OCI-LY1 (cell line): ENCODE measurements at regions not wholly inside any gene's neighbourhood (a gene's known extent, or its start where the extent isn't known, plus 50 kb on each side); places are given as distances from the start of the nearest gene placed in this dataset.

Experiments used
- H2AFZ ChIP-seq: fragments of 200-600 bp; sonication (generic), shearing (Covaris generic); 2 replicates; pipeline ENCODE4 v1.6.0; 2014; ENCODE audit warnings: antibody characterized with exemption, mild to moderate bottlenecking, low read length
- H3F3A ChIP-seq: fragments of 200-600 bp; sonication (generic), shearing (Covaris generic); 2 replicates; pipeline ENCODE4 v1.6.0; 2014; ENCODE audit warnings: mild to moderate bottlenecking, antibody characterized with exemption, low read length, moderate library complexity; ENCODE audit not compliant: insufficient read depth
- H3K27ac ChIP-seq: fragments of 200-600 bp; sonication (generic); 2 replicates; pipeline ENCODE4 v1.5.1; 2014; ENCODE audit warnings: low read length, mixed run types, mild to moderate bottlenecking, low read depth; ENCODE audit not compliant: poor library complexity, severe bottlenecking
- H3K27me3 ChIP-seq: fragments of 200-600 bp; sonication (generic); 2 replicates; pipeline ENCODE4 v1.6.0; 2014; ENCODE audit warnings: antibody characterized with exemption, mild to moderate bottlenecking, low read length, moderate library complexity; ENCODE audit not compliant: insufficient read depth
- H3K36me3 ChIP-seq: fragments of 200-600 bp; sonication (generic); 2 replicates; pipeline ENCODE4 v1.6.1; 2014; ENCODE audit warnings: mild to moderate bottlenecking, antibody characterized with exemption, low read length, moderate library complexity, mixed read lengths; ENCODE audit not compliant: insufficient read depth
- H3K4me1 ChIP-seq: fragments of 200-600 bp; sonication (generic); 2 replicates; pipeline ENCODE4 v1.5.1; 2014; ENCODE audit warnings: mild to moderate bottlenecking, low read length, moderate library complexity; ENCODE audit not compliant: insufficient read depth, severe bottlenecking
- H3K4me2 ChIP-seq: fragments of 200-600 bp; sonication (generic), shearing (Covaris generic); 2 replicates; pipeline ENCODE4 v1.6.1; 2014; ENCODE audit warnings: low read length
- H3K4me3 ChIP-seq: fragments of 200-600 bp; sonication (generic); 2 replicates; pipeline ENCODE4 v1.5.1; 2014; ENCODE audit warnings: low read length, low read depth, mild to moderate bottlenecking, mixed read lengths; ENCODE audit not compliant: poor library complexity, severe bottlenecking
- H3K79me2 ChIP-seq: fragments of 200-600 bp; shearing (Covaris generic); 2 replicates; pipeline ENCODE4 v1.6.1; 2016; ENCODE audit warnings: mixed run types, low read length, mixed read lengths; ENCODE audit not compliant: insufficient read depth
- H3K9ac ChIP-seq: fragments of 200-600 bp; sonication (generic), shearing (Covaris generic); 2 replicates; pipeline ENCODE4 v1.6.1; 2014; ENCODE audit warnings: mild to moderate bottlenecking, low read length, mixed read lengths
- H3K9me2 ChIP-seq: fragments of 200-600 bp; sonication (generic), shearing (Covaris generic); 2 replicates; pipeline ENCODE4 v1.6.1; 2014; ENCODE audit warnings: low read depth, mild to moderate bottlenecking, low read length, mixed read lengths
- H3K9me3 ChIP-seq: fragments of 200-600 bp; shearing (Covaris generic); 2 replicates; pipeline ENCODE4 v1.6.1; 2014; ENCODE audit warnings: low read length, mixed read lengths
- H4K20me1 ChIP-seq: fragments of 200-600 bp; sonication (generic), shearing (Covaris generic); 2 replicates; pipeline ENCODE4 v1.6.0; 2016; ENCODE audit warnings: mild to moderate bottlenecking, low read length; ENCODE audit not compliant: insufficient read depth
- CTCF ChIP-seq: fragments of 200-600 bp; sonication (generic), shearing (Covaris generic); IDR thresholded peaks from 2 replicates; pipeline ENCODE4 v1.5.1; 2017; ENCODE audit warnings: mild to moderate bottlenecking, antibody characterized with exemption, low read length, moderate library complexity, mixed read lengths
- EZH2 ChIP-seq: fragments of 200-600 bp; sonication (generic), shearing (Covaris generic); IDR thresholded peaks from 2 replicates; pipeline ENCODE4 v1.8.0; 2017; ENCODE audit warnings: borderline replicate concordance, mixed run types, mild to moderate bottlenecking, antibody characterized with exemption, low read length, moderate library complexity, mixed read lengths

GRCh38 chr3:160103397-160103796 is 114.8 kb downstream of the IL12A start:
- no peak overlapping the region for H3K4me3 ChIP-seq
- H3K79me2 ChIP-seq, result no peaks in the 10 kb centered on the region
- H3K9me2 ChIP-seq, result no peaks in the 10 kb centered on the region
- no peaks in the 10 kb centered on the region for H3K36me3 ChIP-seq
- H3K9ac ChIP-seq, result no peak overlapping the region
- no peak overlapping the region for H3K27ac ChIP-seq
- TF ChIP-seq EZH2, result no peak
- no peak for TF ChIP-seq CTCF
- H3K27me3 ChIP-seq, result no peaks in the 10 kb centered on the region
- H4K20me1 ChIP-seq, result no peaks in the 10 kb centered on the region
- no peaks in the 10 kb centered on the region for H3K4me1 ChIP-seq
- H3K9me3 ChIP-seq, result no peaks in the 10 kb centered on the region
- no peak overlapping the region for H3K4me2 ChIP-seq
- H2AFZ ChIP-seq, result no peak overlapping the region
- H3F3A ChIP-seq, result no peaks in the 10 kb centered on the region

- H3K4me1 ChIP-seq, result no peaks in the 10 kb centered on the region
- no peaks in the 10 kb centered on the region for H3F3A ChIP-seq
- H3K27ac ChIP-seq, result no peak overlapping the region
Observed at GRCh38 chr3:160105907-160106584, 117.4 kb downstream of the IL12A start.

GRCh38 chr3:160106905-160107861 is 118.0 kb upstream of the C3orf80 start:
- Histone ChIP-seq H4K20me1 (no peaks in the 10 kb centered on the region), H3K27ac (no peak overlapping the region), H3F3A (no peaks in the 10 kb centered on the region), H3K4me1 (no peaks in the 10 kb centered on the region), H3K27me3 (no peaks in the 10 kb centered on the region), H3K9me3 (no peaks in the 10 kb centered on the region), H2AFZ (no peak overlapping the region), H3K4me2 (no peak overlapping the region), H3K36me3 (no peaks in the 10 kb centered on the region), H3K9ac (no peak overlapping the region), H3K4me3 (no peak overlapping the region), H3K9me2 (no peaks in the 10 kb centered on the region), H3K79me2 (no peaks in the 10 kb centered on the region)
- TF ChIP-seq CTCF, result no peak
- no peak for TF ChIP-seq EZH2

More at GRCh38 chr3:160105907-160106584, 117.4 kb downstream of the IL12A start:
- H3K9me3 ChIP-seq, result no peaks in the 10 kb centered on the region
- H3K4me2 ChIP-seq, result no peak overlapping the region
- TF ChIP-seq CTCF (no peak), EZH2 (no peak)
- no peaks in the 10 kb centered on the region for H3K9me2 ChIP-seq
- H3K36me3 ChIP-seq, result no peaks in the 10 kb centered on the region
- no peak overlapping the region for H2AFZ ChIP-seq
- H3K9ac ChIP-seq, result no peak overlapping the region
- no peaks in the 10 kb centered on the region for H3K27me3 ChIP-seq
- no peaks in the 10 kb centered on the region for H4K20me1 ChIP-seq
- no peaks in the 10 kb centered on the region for H3K79me2 ChIP-seq
- no peak overlapping the region for H3K4me3 ChIP-seq
